ENCODE measurements at regions not wholly inside any gene's neighbourhood (a gene's known extent, or its start where the extent isn't known, plus 50 kb on each side); places are given as distances from the start of the nearest gene placed in this dataset.
A peak's percentile ranks its signal among the peaks of the same experiment; 100 is the strongest.

GRCh38 chr9:75451505-75451904 lies 363.2 kb downstream of the OSTF1 start:
- TF ChIP-seq CTCF (IDR thresholded peaks at IDR 0.05; ENCODE audit: insufficient read depth, low read length, poor library complexity, severe bottlenecking) = no peak
- no peaks in the 10 kb centered on the region for H3K36me3 ChIP-seq (ENCODE audit: control insufficient read depth, insufficient read depth, low read length)
- no peaks in the 10 kb centered on the region for H3K27me3 ChIP-seq (replicated peaks; ENCODE audit: control insufficient read depth, insufficient read depth, low read length)
- no peak overlapping the region for H3K4me3 ChIP-seq (replicated peaks; ENCODE audit: low read depth, low read length)
- no peak for DNase-seq (ENCODE audit: extremely low read depth, insufficient read length)

GRCh38 chr9:75452512-75452911 lies 364.2 kb downstream of the OSTF1 start:
- no peaks in the 10 kb centered on the region for H3K36me3 ChIP-seq (ENCODE audit: control insufficient read depth, insufficient read depth, low read length)
- H3K4me3 ChIP-seq (replicated peaks; ENCODE audit: low read depth, low read length) = no peak overlapping the region
- H3K27me3 ChIP-seq (replicated peaks; ENCODE audit: control insufficient read depth, insufficient read depth, low read length) = no peaks in the 10 kb centered on the region
- TF ChIP-seq CTCF (IDR thresholded peaks at IDR 0.05; ENCODE audit: insufficient read depth, low read length, poor library complexity, severe bottlenecking) = no peak
- DNase-seq (ENCODE audit: extremely low read depth, insufficient read length) = no peak

- TF ChIP-seq CTCF (IDR thresholded peaks at IDR 0.05; ENCODE audit: insufficient read depth, low read length, poor library complexity, severe bottlenecking) = no peak
- DNase-seq (ENCODE audit: extremely low read depth, insufficient read length) = no peak
- Histone ChIP-seq H3K36me3 (ENCODE audit: control insufficient read depth, insufficient read depth, low read length) (no peaks in the 10 kb centered on the region), H3K27me3 (replicated peaks; ENCODE audit: control insufficient read depth, insufficient read depth, low read length) (no peaks in the 10 kb centered on the region), H3K4me3 (replicated peaks; ENCODE audit: low read depth, low read length) (no peak overlapping the region)
Observed at GRCh38 chr9:75454043-75454442, 365.7 kb downstream of the OSTF1 start.

GRCh38 chr9:75454891-75455290 lies 366.6 kb downstream of the OSTF1 start:
- TF ChIP-seq CTCF (IDR thresholded peaks at IDR 0.05; ENCODE audit: insufficient read depth, low read length, poor library complexity, severe bottlenecking) = no peak
- Histone ChIP-seq H3K27me3 (replicated peaks; ENCODE audit: control insufficient read depth, insufficient read depth, low read length) (no peaks in the 10 kb centered on the region), H3K36me3 (ENCODE audit: control insufficient read depth, insufficient read depth, low read length) (no peaks in the 10 kb centered on the region), H3K4me3 (replicated peaks; ENCODE audit: low read depth, low read length) (no peak overlapping the region)
- no peak for DNase-seq (ENCODE audit: extremely low read depth, insufficient read length)

GRCh38 chr9:75455444-75455921 lies 367.2 kb downstream of the OSTF1 start:
- Histone ChIP-seq H3K4me3 (replicated peaks; ENCODE audit: low read depth, low read length) (no peak overlapping the region), H3K27me3 (replicated peaks; ENCODE audit: control insufficient read depth, insufficient read depth, low read length) (no peaks in the 10 kb centered on the region), H3K36me3 (ENCODE audit: control insufficient read depth, insufficient read depth, low read length) (no peaks in the 10 kb centered on the region)
- DNase-seq (ENCODE audit: extremely low read depth, insufficient read length) = peak; percentile 20
- no peak for TF ChIP-seq CTCF (IDR thresholded peaks at IDR 0.05; ENCODE audit: insufficient read depth, low read length, poor library complexity, severe bottlenecking)

- no peak overlapping the region for H3K4me3 ChIP-seq (replicated peaks; ENCODE audit: low read depth, low read length)
- H3K27me3 ChIP-seq (replicated peaks; ENCODE audit: control insufficient read depth, insufficient read depth, low read length) = no peaks in the 10 kb centered on the region
- no peak for TF ChIP-seq CTCF (IDR thresholded peaks at IDR 0.05; ENCODE audit: insufficient read depth, low read length, poor library complexity, severe bottlenecking)
- DNase-seq (ENCODE audit: extremely low read depth, insufficient read length) = no peak
- no peaks in the 10 kb centered on the region for H3K36me3 ChIP-seq (ENCODE audit: control insufficient read depth, insufficient read depth, low read length)
Observed at GRCh38 chr9:75456698-75457097, 368.4 kb downstream of the OSTF1 start.

All from GM06990 (cell line).